Left renal pelvis (tissue), 4 donors: ENCODE measurements at regions not wholly inside any gene's neighbourhood (a gene's known extent, or its start where the extent isn't known, plus 50 kb on each side); places are given as distances from the start of the nearest gene placed in this dataset.

Experiments
- DNase-seq, 4 donors: peaks; one replicate each; pipeline ENCODE4 v3.0.0-alpha.2; 2013; ENCODE audit warnings: low read depth in 4 of 4, low spot score in 3 of 4

DNA sequence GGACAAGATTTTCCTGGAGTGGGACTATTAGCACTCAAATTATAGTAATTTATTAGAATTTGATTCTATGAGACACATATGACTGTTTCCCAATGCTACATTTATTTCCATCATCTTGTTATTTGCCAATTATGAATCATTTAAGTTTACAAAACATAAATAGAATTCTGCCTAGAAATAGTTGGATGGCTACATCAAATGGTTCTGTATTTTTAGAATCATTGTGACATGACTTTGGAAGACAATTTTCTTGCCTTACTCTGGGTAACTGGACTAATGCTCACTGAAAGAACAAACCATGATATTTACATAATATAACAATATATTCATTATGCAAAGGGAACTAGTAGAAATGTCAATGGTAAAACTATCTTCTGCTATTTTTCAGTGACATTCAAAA lies 173.5 kb downstream of the ZIC1 start:
- no peak for DNase-seq

DNA sequence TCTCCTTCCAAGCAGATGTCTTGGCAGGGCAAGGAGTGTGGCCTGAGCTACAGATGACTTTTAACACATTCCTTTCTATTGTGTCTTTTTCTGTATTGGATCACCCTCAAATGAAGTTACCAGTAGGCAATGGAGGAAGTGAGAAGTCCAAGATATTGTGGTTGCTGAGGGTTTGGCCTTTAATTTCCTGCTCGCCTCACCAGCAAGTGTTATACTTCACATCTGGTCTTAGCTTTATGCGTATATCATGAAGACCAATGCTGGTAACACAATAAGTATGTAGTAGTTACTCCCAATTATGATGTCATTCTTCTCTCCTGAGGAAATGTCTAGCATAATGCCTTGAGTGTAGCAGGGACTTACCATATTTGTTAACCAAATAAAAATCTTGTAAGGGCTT lies 179.9 kb downstream of the ZIC1 start:
- DNase-seq, result no peak

DNA sequence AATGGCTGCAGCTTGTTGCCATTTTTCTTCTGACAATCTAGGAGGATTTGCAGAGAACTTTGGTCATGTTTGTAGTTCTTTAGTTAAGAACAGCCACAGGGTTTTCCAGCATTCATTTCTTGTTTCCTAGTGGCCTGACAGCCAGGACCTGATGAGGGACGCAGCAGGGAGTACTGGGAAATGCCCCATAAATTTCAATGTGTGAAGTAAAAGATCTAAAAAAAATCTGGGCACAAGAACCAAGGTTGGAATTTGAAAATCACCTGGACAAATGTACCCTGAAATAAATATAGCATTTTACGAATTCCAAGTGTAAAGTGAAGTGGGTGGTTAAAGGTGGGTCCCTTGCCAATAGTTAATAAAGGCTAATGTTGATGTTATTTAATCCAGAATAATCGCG lies 195.0 kb downstream of the ZIC1 start:
- DNase-seq, result no peak

DNA sequence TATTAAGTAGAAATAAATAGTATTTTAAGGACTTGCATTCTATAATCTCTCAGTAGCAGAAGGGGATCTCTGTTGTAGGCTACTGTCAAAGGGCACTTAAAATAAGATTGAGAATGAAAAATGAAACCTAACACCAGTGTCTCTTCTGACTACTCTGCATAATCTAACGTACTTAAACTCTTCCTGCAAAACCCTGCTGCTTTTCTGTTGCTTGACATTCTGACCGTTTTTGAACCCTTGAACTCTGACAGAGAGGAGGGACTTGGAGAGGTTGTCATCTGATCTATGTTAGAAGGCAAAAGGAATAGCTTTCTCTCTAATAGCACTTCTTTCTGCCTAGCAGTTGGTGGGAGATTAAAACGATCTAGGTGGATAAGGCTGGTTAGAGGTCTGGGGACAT lies 204.6 kb downstream of the ZIC1 start:
- no peak for DNase-seq

DNA sequence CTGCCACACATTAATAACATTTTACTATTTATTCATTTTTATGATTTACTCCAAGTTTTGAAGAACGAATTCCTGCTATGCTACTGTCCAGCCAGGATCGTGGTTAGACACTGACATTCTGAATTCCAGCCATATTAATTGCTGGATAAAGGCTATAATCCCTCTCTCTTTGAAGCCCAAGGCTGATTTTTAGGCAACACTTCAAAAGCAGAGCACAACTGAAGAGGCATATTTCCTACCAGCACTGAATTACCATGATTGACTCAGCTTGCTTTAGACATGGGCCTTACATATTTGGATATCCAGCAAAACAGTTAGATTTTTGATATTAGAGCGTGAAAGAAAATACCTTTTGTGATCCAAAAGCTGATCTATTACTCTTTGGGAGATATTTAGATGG lies 205.0 kb downstream of the ZIC1 start:
- DNase-seq, result no peak

DNA sequence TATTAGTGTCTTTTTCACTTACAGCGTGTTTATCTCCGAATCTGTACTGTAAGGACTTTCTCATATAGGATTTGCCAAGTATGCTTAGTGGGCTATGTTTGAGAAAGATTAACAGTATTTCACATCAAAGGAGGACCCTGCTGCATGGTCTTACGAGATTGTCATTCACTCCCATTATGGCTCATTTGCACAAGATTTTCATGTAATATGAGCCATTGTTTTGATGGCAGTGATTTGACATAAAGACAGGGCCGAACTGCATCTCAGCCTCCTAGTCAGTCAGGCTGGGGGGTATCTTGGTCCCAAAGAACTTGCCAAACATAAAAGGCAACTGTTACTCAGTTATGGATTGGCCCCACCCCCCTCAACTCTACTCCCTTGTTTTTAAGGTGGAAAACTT lies 205.9 kb downstream of the ZIC1 start:
- no peak for DNase-seq

DNA sequence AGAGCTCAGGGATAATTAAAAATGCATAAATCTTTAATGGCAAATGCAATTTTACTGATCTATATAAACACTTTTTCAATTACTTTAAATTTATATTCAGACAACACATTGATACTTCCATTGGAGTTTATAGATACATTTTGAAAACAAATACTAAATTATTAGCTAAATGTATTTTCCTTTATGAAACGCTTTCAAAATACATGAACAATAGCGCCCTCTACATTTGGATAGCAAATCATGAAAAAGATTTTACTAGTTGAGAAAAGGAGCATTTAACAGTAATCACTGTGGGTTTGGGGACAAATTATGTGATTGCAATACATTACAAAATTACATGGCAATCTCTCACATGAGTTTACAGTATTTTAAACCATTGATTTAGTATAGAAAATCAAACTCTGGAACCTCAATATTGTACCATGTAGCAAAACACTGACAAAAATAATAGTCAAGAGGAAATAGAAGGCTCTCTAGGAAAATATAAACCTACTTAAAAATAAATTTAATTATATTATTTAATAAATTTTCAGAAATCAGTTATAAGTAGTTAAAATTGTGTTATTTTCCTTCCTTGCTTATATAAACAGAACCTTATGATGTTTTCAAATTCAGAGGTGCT lies 207.9 kb downstream of the ZIC1 start:
- no peak for DNase-seq

DNA sequence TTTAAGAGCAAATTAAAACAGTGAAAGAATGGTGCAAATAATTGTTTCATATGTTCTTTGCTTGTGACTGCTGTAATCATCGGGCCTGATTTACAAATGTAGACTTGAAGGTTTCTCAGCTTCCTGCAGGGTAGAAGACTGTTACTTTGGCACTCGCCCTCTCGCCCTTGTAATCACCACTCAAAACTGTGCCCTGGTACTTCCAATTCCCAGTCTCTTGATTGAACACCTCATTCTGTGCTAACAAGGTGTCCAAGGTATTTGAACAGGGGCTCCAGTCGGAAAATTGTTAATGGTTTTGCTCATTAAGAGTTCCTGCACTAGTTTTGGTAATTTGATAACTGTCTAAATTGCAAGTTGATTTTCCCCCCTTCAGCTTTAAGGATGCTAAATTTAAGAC lies 209.5 kb downstream of the ZIC1 start:
- DNase-seq, result no peak

DNA sequence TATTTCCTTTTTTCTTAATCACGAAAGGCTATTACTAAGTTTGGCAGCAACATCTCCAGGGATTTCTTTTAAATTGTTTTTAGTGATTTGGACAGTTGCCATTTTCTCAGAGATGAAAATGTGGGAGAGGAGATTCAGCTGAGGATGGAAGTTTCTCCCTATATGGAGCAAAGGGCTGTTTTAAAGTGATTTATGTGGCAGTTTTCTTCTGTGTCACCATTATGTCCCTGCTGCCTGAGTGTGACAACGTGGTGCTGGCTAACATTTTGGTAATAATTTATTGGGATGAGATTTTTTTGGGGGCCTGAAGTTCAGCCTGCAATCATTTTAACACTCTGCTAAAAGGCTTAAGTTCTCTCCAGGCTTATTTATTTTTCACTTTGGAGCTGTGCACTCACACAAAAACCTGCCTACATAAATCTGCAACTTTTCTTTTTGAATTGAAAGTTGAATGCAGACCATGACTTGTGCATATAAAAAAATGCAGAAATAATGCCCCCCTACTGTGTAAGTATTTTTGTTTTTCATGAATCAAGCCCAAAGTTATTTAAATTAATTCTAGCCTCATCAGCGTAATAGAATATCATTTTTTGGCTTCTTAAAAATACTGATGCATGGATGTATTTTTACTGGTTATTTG lies 210.9 kb downstream of the ZIC1 start:
- no peak for DNase-seq

DNA sequence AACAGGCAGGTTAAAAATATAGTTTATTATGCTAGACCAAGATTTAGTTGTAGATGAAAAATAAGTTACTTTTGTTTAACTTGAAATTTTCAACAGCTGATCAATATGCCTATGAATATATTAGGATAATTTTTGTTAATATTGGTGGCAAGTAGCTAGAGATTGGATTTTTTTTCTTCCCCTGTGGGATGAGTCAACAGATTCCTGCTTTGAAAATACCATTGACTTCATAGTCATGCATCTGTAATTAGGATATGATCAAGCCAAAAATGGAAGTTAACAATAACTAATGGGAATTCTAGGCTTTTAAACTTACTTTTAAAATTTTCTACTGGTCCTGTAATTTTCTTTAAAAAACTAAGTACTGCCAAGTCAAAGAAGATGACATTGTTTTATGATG lies 211.7 kb downstream of the ZIC1 start:
- no peak for DNase-seq

DNA sequence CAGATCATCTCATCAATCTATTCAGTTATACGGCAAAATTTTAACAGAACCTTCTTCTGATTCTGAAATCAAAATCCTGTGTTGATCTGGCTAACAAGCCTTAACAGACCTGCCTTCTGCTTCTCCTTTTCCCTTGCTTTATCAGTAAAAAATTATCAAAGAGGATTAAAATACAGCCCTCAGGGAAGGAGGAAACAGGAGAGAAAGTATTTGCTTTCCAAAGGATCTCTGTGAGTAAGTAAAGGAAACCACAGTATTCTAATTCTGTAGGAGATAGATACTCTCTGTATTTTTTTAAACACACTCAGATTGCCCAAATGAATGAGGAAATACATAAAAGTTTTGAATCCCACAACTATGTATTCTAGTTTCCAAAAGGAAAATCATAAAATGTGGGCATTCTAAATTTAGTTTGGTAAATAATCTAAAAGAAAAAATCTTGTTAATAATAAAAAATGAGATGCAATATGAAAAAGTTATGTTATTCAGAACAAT lies 221.8 kb downstream of the ZIC1 start:
- DNase-seq, result no peak

DNA sequence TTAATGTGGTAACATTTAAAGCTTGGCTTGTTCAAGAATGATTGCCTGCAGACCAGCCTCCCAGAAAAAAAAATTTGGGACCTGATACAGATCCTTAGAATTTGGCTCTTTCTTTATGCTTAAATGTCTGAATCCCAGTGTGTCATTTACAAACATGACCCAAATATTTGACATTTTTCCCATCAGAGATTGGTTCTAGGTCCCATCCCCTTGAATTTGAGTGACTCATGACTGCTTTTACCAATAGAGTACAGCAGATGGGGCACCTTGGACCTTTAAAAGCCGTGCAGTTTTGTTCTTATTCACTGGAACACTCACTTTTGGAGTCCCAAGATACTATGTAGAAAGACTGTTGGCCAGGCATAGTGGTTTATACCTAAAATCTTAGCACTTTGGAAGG lies 231.6 kb downstream of the ZIC1 start:
- DNase-seq, result no peak

DNA sequence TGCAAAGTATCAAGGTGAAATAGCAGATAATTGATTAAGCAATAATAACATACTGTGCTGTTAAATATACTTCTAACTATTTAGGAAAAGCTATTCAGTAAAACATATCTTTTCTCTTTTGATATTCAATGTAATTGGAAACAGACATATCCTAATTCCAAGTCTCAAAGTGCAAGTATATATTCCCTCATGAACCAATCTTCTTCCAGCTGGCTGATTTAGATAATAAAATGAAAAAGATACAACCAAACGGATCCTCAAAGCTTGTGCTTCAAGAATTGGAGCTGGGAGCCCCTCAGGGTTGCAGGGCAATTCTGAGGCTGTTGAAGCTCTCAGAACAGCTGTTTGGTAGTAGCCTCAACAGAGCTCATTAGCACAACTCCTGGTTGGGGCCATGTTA lies 236.6 kb downstream of the ZIC1 start:
- no peak for DNase-seq

DNA sequence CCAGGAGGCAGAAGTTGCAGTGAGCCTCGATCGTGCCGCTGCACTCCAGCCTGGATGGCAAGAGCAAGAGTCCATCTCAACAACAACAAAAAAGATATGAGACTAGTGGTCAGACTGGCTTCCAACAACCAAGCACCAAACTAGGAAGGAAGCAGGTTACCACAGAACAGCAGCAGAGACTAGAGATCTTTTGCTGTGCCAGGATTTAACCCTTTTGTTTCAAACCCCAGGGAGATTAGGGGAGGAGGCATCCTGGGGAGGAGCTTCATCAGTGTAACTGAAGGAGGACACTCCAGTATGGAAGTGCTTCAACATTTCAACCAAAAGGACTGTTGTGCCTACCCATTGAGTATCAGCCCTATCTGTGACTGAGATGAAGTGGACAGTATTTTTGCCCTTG lies 240.3 kb downstream of the ZIC1 start:
- DNase-seq, result no peak

DNA sequence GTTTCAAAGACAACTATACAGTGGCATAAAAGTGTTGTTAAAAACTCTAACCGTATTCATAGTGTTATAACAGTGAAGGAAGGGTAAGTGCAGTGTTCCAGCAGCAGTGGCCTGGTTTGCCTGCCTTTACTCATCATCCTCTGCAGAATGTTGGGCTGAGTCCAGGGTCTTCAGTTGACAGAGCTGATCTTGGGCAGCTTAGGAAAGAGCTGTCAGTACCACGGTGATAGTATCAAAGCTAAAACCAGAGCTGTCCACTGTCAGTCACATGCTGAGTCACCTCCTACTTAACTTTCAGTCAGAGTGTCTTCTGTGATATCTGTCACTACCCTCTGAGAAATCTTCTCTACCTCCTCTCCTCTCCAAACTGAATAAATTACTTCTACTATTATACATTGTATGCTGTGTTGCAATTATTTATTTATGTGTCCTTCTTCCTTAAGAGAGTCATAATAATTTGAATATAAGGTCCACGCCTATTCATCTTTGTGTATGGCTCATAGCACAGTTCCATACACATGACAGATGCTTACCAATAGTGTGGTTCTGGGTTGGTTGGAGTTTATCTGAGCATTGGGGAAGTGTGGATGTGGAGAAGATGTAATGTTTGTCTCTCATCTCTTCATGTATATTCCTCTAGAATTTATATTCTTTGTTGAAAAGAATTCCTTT lies 242.1 kb downstream of the ZIC1 start:
- no peak for DNase-seq

DNA sequence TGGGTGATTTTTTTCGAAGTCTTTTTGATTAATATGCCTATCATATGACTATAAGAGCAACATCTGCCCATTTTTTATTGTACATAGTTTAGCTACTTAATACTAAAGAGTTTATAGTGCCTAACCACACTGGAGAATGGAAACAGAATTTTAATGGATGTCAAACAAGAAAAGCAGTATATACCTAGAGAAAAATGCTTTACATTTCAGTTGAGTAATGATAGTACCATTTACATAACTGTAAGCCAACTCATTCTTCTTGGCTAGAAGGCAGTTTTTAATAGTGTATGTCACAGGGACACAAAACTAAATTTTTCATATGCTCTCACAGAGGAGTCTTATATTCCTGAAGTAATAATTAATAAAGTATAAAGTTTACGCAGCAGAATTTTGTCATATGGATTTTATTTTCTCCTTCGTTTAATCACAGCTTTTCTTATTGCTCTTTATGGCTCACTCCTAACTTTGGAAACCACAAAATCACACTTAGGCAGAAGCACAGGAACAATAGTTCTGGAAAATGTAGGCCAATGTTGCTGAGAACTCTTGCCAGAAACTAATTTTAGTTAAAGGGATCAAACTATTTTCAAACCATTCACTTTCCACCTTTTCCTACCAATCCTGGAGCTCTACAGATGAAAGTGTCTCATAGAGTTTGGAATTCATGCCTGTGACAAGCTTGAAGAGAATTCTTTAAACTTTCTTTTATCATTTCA lies 243.6 kb downstream of the ZIC1 start:
- no peak for DNase-seq

DNA sequence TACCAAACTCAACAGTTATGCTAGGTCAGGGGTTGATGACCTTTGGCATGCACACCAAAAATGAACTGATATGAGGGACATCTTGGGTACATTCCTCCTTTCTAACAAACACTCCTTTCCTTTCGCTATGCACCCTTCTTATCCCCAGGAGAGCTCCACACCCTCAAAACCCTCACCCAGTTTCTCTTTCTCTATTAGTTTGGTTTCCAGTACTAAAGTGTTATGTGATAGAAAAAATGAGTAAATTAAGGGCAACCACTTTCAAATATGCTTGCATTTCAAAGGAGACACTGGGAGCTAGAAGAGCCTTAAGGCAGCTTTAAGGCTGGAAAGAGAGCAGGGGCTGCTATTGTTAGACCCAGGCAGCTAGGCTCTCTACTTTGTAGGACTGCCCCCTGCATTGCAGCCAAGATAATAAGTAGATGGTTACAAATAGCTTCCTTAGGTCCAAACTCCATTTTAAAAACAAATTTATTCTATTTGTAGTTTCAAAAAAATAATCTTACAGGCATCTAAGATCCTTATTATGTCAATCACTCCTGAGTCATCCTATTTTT lies 244.3 kb downstream of the ZIC1 start:
- DNase-seq, result no peak

DNA sequence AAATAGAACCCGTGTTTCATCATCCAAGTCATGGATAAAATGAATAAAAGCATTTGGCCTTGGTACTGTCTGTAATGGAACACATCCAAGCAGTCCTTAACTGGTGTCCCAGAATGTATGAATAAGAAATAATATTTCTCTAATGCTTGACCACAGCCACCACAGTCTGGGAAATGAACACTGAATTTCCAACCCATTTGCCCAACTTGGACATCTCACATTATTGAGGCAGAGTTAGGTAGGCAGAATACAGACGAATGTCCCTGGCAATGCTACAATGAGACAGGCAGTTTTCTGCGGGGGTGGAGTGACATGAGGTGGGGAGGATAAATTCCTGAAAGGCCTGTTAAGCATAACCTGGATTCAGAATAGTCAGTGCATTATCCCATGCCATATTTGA lies 245.7 kb downstream of the ZIC1 start:
- DNase-seq, result no peak

DNA sequence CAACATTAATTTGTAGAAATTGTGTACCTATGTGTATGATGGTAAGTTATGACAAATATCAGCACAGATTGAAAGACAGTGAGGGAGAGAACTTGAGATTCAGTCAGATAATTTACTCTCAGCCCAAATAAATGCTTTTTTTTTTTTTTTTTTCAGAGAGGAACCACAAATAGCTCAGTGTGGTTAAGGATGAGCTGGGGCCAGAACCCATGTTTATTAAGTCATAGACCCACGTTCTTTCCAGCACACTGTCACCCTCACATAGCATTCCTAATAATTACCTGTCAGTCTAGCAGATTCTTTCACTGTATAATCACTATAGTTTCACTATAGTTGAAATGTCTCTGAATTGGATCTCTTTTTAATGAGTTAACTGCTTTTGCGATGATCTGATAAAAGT lies 246.1 kb downstream of the ZIC1 start:
- DNase-seq, result no peak

DNA sequence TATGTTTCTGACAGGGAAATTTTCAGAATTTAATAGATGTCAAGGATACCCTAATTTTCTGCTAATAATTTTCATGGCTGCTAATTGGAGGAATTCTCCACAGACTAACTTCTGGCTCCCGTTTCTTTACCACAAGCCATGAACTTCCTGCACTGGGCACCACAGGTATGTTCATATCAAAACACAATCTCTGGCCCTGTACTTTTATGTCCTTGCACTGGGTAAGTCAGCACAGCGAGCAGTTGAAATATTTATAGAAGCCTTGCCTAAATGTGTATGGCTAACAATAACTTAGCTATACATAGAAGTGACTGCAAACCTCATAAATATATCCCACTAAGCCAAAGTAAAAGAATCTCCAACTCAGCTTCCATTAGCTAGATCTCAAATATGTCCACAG lies 246.9 kb downstream of the ZIC1 start:
- no peak for DNase-seq

DNA sequence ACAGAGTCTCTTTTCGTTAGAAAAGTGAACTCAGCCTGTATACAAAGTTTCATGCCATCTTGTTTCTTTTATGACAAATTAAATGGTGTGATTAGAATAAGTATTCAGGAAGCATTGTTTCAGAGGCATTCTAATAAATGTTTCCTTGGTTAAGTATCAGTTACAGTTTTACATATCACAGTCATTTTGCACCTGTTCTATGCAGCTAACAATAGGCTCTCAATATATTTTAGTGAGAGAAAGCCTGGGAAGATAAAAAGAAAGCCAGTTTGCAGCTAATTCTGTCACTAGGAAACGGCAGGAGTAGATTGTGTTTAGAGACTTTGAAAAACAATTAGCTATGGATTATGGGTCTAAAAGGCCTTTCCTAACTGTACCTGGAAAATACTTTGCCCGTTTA lies 252.8 kb downstream of the ZIC1 start:
- DNase-seq, result no peak
